SH-SY5Y (cell line): ENCODE measurements at regions not wholly inside any gene's neighbourhood (a gene's known extent, or its start where the extent isn't known, plus 50 kb on each side); places are given as distances from the start of the nearest gene placed in this dataset.

ENCODE experiments used
- GATA2 ChIP-seq: IDR thresholded peaks from 2 replicates; pipeline ENCODE4 v1.6.1; 2011; ENCODE audit warnings: mild to moderate bottlenecking, low read depth, low read length
- GATA3 ChIP-seq: IDR thresholded peaks from 2 replicates; pipeline ENCODE4 v1.6.1; 2011; ENCODE audit warnings: low read depth, mild to moderate bottlenecking, low read length, moderate library complexity

DNA sequence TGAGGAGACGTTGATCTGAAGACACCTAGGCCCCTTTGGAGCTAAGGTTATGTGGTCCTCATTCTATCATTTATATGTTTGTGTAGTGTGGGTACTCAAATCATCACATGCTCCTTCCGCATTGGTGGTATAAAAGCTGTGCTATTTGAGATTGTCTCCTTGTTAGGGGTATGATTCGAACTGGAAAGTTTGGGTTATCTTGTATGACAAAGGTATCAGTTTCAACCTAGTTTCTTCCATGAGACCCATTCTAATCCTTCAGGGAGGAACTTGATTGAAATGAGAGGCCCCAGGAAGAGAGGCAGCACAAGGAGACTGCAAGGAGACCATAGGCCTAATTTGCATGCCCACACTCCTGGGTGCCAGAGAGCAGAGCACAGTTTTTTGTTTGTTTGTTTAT is 104.2 kb upstream of the TIAM2 start:
- TF ChIP-seq GATA2 (no peak), GATA3 (no peak)
